Activated CD8-positive, alpha-beta T cell treated with anti-CD3 and anti-CD28 coated beads for 36 hours (primary cell): ENCODE measurements at regions not wholly inside any gene's neighbourhood (a gene's known extent, or its start where the extent isn't known, plus 50 kb on each side); places are given as distances from the start of the nearest gene placed in this dataset.

ENCODE experiments used
- ATAC-seq: fragments of 200-7000 bp; cut with Tn5 transposase; one replicate; pipeline ENCODE4 v1.10.0; 2021; ENCODE audit warnings: mild to moderate bottlenecking, moderate library complexity
- CTCF ChIA-PET: fragments of 350-600 bp; sonication (Branson Sonifier 250); formaldehyde crosslinking; loops from one replicate; lab custom pipeline; 2021; ENCODE audit warnings: antibody characterized with exemption; lab: Charles Lee
- POLR2A ChIA-PET: fragments of 350-600 bp; sonication (Branson Sonifier 250); formaldehyde crosslinking; loops from one replicate; lab custom pipeline; 2021; ENCODE audit warnings: antibody characterized with exemption; lab: Charles Lee
- DNase-seq: peaks from one replicate; pipeline ENCODE4 v3.0.0-alpha.2; 2020
- H3K27ac Mint-ChIP-seq: one replicate; pipeline ENCODE4 v1.8.0; 2021; ENCODE audit warnings: mild to moderate bottlenecking, mixed read lengths
- H3K27me3 Mint-ChIP-seq: one replicate; pipeline ENCODE4 v1.8.0; 2021; ENCODE audit warnings: mixed read lengths
- H3K36me3 Mint-ChIP-seq: one replicate; pipeline ENCODE4 v1.8.0; 2021; ENCODE audit warnings: low read depth, mixed read lengths
- H3K4me1 Mint-ChIP-seq: one replicate; pipeline ENCODE4 v1.8.0; 2021; ENCODE audit warnings: low read depth, mixed read lengths
- H3K4me3 Mint-ChIP-seq: one replicate; pipeline ENCODE4 v1.8.0; 2021; ENCODE audit warnings: mild to moderate bottlenecking, moderate library complexity, mixed read lengths
- H3K9me3 Mint-ChIP-seq: one replicate; pipeline ENCODE4 v1.8.0; 2021; ENCODE audit warnings: mixed read lengths
- CTCF ChIP-seq: fragments of 200-600 bp; IDR thresholded peaks from one replicate; pipeline ENCODE4 v1.8.0; 2022; ENCODE audit warnings: antibody characterized with exemption, mild to moderate bottlenecking
- intact Hi-C: fragments of 100-400 bp; cut with micrococcal nuclease; formaldehyde crosslinking; loops from one replicate; pipeline ENCODE4 v1.10.0; 2022

- intact Hi-C loops: no loop called here
- ChIA-PET CTCF (no interaction called here), POLR2A (no interaction called here)
- Mint-ChIP-seq H3K27me3 (peaks cover 1% of the 10 kb centered on the region), H3K4me3 (no peak overlapping the region), H3K9me3 (no peaks in the 10 kb centered on the region), H3K4me1 (no peaks in the 10 kb centered on the region), H3K27ac (no peak overlapping the region), H3K36me3 (no peaks in the 10 kb centered on the region)
- ATAC-seq (no peak), DNase-seq (no peak)
- no peak for TF ChIP-seq CTCF
Observed at GRCh38 chrX:3169421-3169820, 128.2 kb downstream of the ARSF start.

- POLR2A ChIA-PET: no interaction called here
- H3K36me3 Mint-ChIP-seq: no peaks in the 10 kb centered on the region
- no peak for TF ChIP-seq CTCF
- H3K27ac Mint-ChIP-seq: no peak overlapping the region
- DNase-seq (no peak), ATAC-seq (no peak)
- intact Hi-C loops: no loop called here
- H3K27me3 Mint-ChIP-seq: peaks cover 3% of the 10 kb centered on the region
- CTCF ChIA-PET: no interaction called here
- no peaks in the 10 kb centered on the region for H3K9me3 Mint-ChIP-seq
- H3K4me1 Mint-ChIP-seq: no peaks in the 10 kb centered on the region
- H3K4me3 Mint-ChIP-seq: no peak overlapping the region
Observed at GRCh38 chrX:3167771-3168170, 126.5 kb downstream of the ARSF start.

- ChIA-PET CTCF (no interaction called here), POLR2A (no interaction called here)
- intact Hi-C loops: no loop called here
- TF ChIP-seq CTCF: no peak
- ATAC-seq (no peak), DNase-seq (no peak)
- peaks cover 3% of the 10 kb centered on the region for H3K27me3 Mint-ChIP-seq
- H3K27ac Mint-ChIP-seq: no peak overlapping the region
- H3K36me3 Mint-ChIP-seq: no peaks in the 10 kb centered on the region
- no peaks in the 10 kb centered on the region for H3K4me1 Mint-ChIP-seq
- no peak overlapping the region for H3K4me3 Mint-ChIP-seq
- no peaks in the 10 kb centered on the region for H3K9me3 Mint-ChIP-seq
Observed at GRCh38 chrX:3166670-3167455, 125.6 kb downstream of the ARSF start.

- no peak for DNase-seq
- no peak for ATAC-seq
- ChIA-PET CTCF (no interaction called here), POLR2A (no interaction called here)
- intact Hi-C loops: no loop called here
- Mint-ChIP-seq H3K36me3 (no peaks in the 10 kb centered on the region), H3K4me3 (no peak overlapping the region), H3K27ac (no peak overlapping the region), H3K9me3 (no peaks in the 10 kb centered on the region), H3K27me3 (peaks cover 3% of the 10 kb centered on the region), H3K4me1 (no peaks in the 10 kb centered on the region)
- TF ChIP-seq CTCF: no peak
Observed at GRCh38 chrX:3165808-3166207, 124.5 kb downstream of the ARSF start.
